GM12891 (cell line): ENCODE measurements at regions not wholly inside any gene's neighbourhood (a gene's known extent, or its start where the extent isn't known, plus 50 kb on each side); places are given as distances from the start of the nearest gene placed in this dataset.

Source experiments
- POLR2A ChIP-seq: IDR thresholded peaks from 2 replicates; pipeline ENCODE4 v1.6.1; 2011; ENCODE audit warnings: low read depth, low read length, control low read depth
- POLR2AphosphoS5 ChIP-seq: IDR thresholded peaks from 2 replicates; pipeline ENCODE4 v1.6.1; 2011; ENCODE audit warnings: low read depth, low read length, control low read depth
- SPI1 ChIP-seq: IDR thresholded peaks from 2 replicates; pipeline ENCODE4 v1.6.1; 2011; ENCODE audit warnings: low read depth, low read length, control low read depth

- TF ChIP-seq POLR2AphosphoS5: no peak
- no peak for TF ChIP-seq POLR2A
- TF ChIP-seq SPI1: no peak
These were observed 67.0 kb downstream of the PTHLH start for GRCh38 chr12:27905285-27906126.
